GM23338 (cell line): ENCODE measurements at regions not wholly inside any gene's neighbourhood (a gene's known extent, or its start where the extent isn't known, plus 50 kb on each side); places are given as distances from the start of the nearest gene placed in this dataset.

Experiments
- CREB1 ChIP-seq: fragments of 250-450 bp; sonication (Bioruptor Pico); IDR thresholded peaks from 2 replicates; pipeline ENCODE4 v1.5.0; 2020; ENCODE audit warnings: low read depth, mild to moderate bottlenecking, moderate library complexity
- EZH2 ChIP-seq: fragments of 200-600 bp; sonication (generic); IDR thresholded peaks from one replicate; pipeline ENCODE4 v1.8.0; 2017; ENCODE audit warnings: antibody characterized with exemption, mild to moderate bottlenecking, low read depth; ENCODE audit not compliant: unreplicated experiment
- EZH2phosphoT487 ChIP-seq: fragments of 200-600 bp; sonication (generic); IDR thresholded peaks from one replicate; pipeline ENCODE4 v1.8.1; 2018; ENCODE audit warnings: antibody characterized with exemption; ENCODE audit not compliant: unreplicated experiment
- JUNB ChIP-seq: IDR thresholded peaks from one replicate; pipeline ENCODE4 v1.6.1; 2016; ENCODE audit warnings: antibody characterized with exemption; ENCODE audit not compliant: unreplicated experiment
- POLR2AphosphoS5 ChIP-seq: IDR thresholded peaks from 2 replicates; pipeline ENCODE4 v1.6.1; 2016; ENCODE audit warnings: antibody characterized with exemption, low read depth
- ZNF114 ChIP-seq: fragments of 250-450 bp; sonication (Bioruptor Pico); IDR thresholded peaks from 2 replicates; pipeline ENCODE4 v1.5.0; 2020; ENCODE audit warnings: mild to moderate bottlenecking, moderate library complexity
- ZNF331 ChIP-seq: fragments of 250-450 bp; sonication (Bioruptor Pico); IDR thresholded peaks from 2 replicates; pipeline ENCODE4 v1.5.0; 2020; ENCODE audit warnings: low read depth, mild to moderate bottlenecking, moderate library complexity
- TF ChIP-seq, protein P1 (sequence below), 2 experiments: fragments of 200-600 bp in 1 of 2; sonication (generic) in 1 of 2; conservative IDR thresholded peaks; 2 replicates each; pipeline versions ENCODE4 v1.5.1 to v1.6.1; 2016 to 2017; ENCODE audit warnings: antibody characterized with exemption in 2 of 2, low read depth in 2 of 2, mild to moderate bottlenecking in 2 of 2, moderate library complexity in 1 of 2
- TF ChIP-seq, protein P2 (sequence below): IDR thresholded peaks from one replicate; pipeline ENCODE4 v1.6.1; 2018; ENCODE audit warnings: antibody characterized with exemption; ENCODE audit not compliant: unreplicated experiment

DNA sequence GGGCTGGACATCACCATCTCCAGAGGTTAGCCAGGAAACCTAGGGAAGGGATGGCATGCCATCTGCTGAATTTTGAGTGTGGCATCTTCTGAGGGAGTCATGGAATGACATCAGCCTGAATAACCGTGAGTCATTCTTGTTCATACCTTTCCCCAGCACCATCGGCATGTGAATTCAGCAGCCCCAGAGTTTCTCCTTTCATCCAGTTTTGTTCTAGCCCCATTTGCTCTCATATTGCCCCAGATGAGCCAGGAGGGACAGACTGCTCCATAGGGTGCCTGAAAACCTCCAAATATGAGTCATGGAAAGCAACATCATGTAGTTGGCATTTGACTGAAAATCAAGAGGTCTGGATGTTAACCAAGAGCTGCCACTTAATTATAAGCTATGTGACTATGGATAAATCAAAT is 219.2 kb upstream of the SGK1 start:
- TF ChIP-seq, protein P1, sequence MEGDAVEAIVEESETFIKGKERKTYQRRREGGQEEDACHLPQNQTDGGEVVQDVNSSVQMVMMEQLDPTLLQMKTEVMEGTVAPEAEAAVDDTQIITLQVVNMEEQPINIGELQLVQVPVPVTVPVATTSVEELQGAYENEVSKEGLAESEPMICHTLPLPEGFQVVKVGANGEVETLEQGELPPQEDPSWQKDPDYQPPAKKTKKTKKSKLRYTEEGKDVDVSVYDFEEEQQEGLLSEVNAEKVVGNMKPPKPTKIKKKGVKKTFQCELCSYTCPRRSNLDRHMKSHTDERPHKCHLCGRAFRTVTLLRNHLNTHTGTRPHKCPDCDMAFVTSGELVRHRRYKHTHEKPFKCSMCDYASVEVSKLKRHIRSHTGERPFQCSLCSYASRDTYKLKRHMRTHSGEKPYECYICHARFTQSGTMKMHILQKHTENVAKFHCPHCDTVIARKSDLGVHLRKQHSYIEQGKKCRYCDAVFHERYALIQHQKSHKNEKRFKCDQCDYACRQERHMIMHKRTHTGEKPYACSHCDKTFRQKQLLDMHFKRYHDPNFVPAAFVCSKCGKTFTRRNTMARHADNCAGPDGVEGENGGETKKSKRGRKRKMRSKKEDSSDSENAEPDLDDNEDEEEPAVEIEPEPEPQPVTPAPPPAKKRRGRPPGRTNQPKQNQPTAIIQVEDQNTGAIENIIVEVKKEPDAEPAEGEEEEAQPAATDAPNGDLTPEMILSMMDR (conservative IDR thresholded peaks at IDR 0.05; ENCODE audit: low read depth in 2 of 2) = no peak
- TF ChIP-seq POLR2AphosphoS5 = no peak
- no peak for TF ChIP-seq EZH2
- TF ChIP-seq CREB1 (CRISPR knock-in tag) = no peak
- no peak for TF ChIP-seq ZNF114 (CRISPR knock-in tag)
- no peak for TF ChIP-seq EZH2phosphoT487
- no peak for TF ChIP-seq JUNB
- TF ChIP-seq, protein P2, sequence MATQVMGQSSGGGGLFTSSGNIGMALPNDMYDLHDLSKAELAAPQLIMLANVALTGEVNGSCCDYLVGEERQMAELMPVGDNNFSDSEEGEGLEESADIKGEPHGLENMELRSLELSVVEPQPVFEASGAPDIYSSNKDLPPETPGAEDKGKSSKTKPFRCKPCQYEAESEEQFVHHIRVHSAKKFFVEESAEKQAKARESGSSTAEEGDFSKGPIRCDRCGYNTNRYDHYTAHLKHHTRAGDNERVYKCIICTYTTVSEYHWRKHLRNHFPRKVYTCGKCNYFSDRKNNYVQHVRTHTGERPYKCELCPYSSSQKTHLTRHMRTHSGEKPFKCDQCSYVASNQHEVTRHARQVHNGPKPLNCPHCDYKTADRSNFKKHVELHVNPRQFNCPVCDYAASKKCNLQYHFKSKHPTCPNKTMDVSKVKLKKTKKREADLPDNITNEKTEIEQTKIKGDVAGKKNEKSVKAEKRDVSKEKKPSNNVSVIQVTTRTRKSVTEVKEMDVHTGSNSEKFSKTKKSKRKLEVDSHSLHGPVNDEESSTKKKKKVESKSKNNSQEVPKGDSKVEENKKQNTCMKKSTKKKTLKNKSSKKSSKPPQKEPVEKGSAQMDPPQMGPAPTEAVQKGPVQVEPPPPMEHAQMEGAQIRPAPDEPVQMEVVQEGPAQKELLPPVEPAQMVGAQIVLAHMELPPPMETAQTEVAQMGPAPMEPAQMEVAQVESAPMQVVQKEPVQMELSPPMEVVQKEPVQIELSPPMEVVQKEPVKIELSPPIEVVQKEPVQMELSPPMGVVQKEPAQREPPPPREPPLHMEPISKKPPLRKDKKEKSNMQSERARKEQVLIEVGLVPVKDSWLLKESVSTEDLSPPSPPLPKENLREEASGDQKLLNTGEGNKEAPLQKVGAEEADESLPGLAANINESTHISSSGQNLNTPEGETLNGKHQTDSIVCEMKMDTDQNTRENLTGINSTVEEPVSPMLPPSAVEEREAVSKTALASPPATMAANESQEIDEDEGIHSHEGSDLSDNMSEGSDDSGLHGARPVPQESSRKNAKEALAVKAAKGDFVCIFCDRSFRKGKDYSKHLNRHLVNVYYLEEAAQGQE = no peak
- no peak for TF ChIP-seq ZNF331 (CRISPR knock-in tag)
